ENCODE measurements at regions not wholly inside any gene's neighbourhood (a gene's known extent, or its start where the extent isn't known, plus 50 kb on each side); places are given as distances from the start of the nearest gene placed in this dataset.

- TF ChIP-seq MYNN (tag by site-specific recombination; IDR thresholded peaks at IDR 0.05; ENCODE audit: borderline replicate concordance) (no peak), REPIN1 (tag by site-specific recombination; IDR thresholded peaks at IDR 0.05; ENCODE audit: low read depth) (no peak), ZNF221 (tag by site-specific recombination; IDR thresholded peaks at IDR 0.05; ENCODE audit: borderline replicate concordance) (no peak)
- no peaks in the 10 kb centered on the region for H3K36me3 ChIP-seq (ENCODE audit: control insufficient read depth in 2 of 2, insufficient read depth in 1 of 2, low read length in 2 of 2)
- ChIA-PET CTCF (no interaction called here), POLR2A (no interaction called here)
- H3K4me1 ChIP-seq (ENCODE audit: control insufficient read depth, insufficient read depth, low read length): no peaks in the 10 kb centered on the region
- H3K27ac ChIP-seq (ENCODE audit: extremely low read depth, low read depth, low read length): no peak overlapping the region
- H3K9me3 ChIP-seq (ENCODE audit: control insufficient read depth, insufficient read depth, low read depth, low read length): no peaks in the 10 kb centered on the region
- no peak overlapping the region for H3K4me3 ChIP-seq (ENCODE audit: low read depth, low read length)
These were observed 128.1 kb downstream of the PAPOLA start for GRCh38 chr14:96630281-96630680.

GRCh38 chr14:96631030-96631429 is 128.8 kb downstream of the PAPOLA start:
- ChIA-PET CTCF (no interaction called here), POLR2A (no interaction called here)
- H3K36me3 ChIP-seq (ENCODE audit: control insufficient read depth in 2 of 2, insufficient read depth in 1 of 2, low read length in 2 of 2): no peaks in the 10 kb centered on the region
- TF ChIP-seq PRDM2 (tag by site-specific recombination; IDR thresholded peaks at IDR 0.05; ENCODE audit: borderline replicate concordance) (no peak), ZNF133 (tag by site-specific recombination; IDR thresholded peaks at IDR 0.05) (no peak), KLF16 (tag by site-specific recombination; IDR thresholded peaks at IDR 0.05) (no peak), ZNF404 (tag by site-specific recombination; IDR thresholded peaks at IDR 0.05) (no peak), ZNF777 (tag by site-specific recombination; IDR thresholded peaks at IDR 0.05; ENCODE audit: borderline replicate concordance) (no peak), PRDM10 (tag by site-specific recombination; IDR thresholded peaks at IDR 0.05) (no peak), ATF2 (tag by site-specific recombination; IDR thresholded peaks at IDR 0.05; ENCODE audit: low read depth) (no peak), ZNF48 (tag by site-specific recombination; IDR thresholded peaks at IDR 0.05) (no peak), GLI4 (tag by site-specific recombination; IDR thresholded peaks at IDR 0.05) (no peak), EGR2 (tag by site-specific recombination; IDR thresholded peaks at IDR 0.05; ENCODE audit: low read depth) (no peak), ZNF670 (tag by site-specific recombination; IDR thresholded peaks at IDR 0.05; ENCODE audit: low read depth) (no peak), ZNF248 (tag by site-specific recombination; IDR thresholded peaks at IDR 0.05) (no peak), ELK4 (IDR thresholded peaks at IDR 0.05; ENCODE audit: borderline replicate concordance, low read depth, low read length) (no peak), HOXD13 (CRISPR knock-in tag; IDR thresholded peaks at IDR 0.05; ENCODE audit: borderline replicate concordance) (no peak), ZSCAN23 (tag by site-specific recombination; IDR thresholded peaks at IDR 0.05) (no peak), ZNF626 (tag by site-specific recombination; IDR thresholded peaks at IDR 0.05) (no peak), ZNF704 (tag by site-specific recombination; IDR thresholded peaks at IDR 0.05) (no peak), ZNF837 (tag by site-specific recombination; IDR thresholded peaks at IDR 0.05) (no peak)
- no peaks in the 10 kb centered on the region for H3K9me3 ChIP-seq (ENCODE audit: control insufficient read depth, insufficient read depth, low read depth, low read length)
- no peaks in the 10 kb centered on the region for H3K4me1 ChIP-seq (ENCODE audit: control insufficient read depth, insufficient read depth, low read length)
- H3K27ac ChIP-seq (ENCODE audit: extremely low read depth, low read depth, low read length): no peak overlapping the region
- H3K4me3 ChIP-seq (ENCODE audit: low read depth, low read length): no peak overlapping the region
